HCT116 (cell line): ENCODE measurements at regions not wholly inside any gene's neighbourhood (a gene's known extent, or its start where the extent isn't known, plus 50 kb on each side); places are given as distances from the start of the nearest gene placed in this dataset.

Source experiments
- ATAC-seq: fragments of 200-7000 bp; cut with Tn5 transposase; 2 replicates; pipeline ENCODE4 v1.9.1; 2020; ENCODE audit warnings: mild to moderate bottlenecking, moderate library complexity
- BruUV-seq: library from RNA; stranded (reverse); fragments of 400-500 nt; replicated peaks from 2 replicates; lab custom pipeline; 2021; lab: Mats Ljungman, UMichigan
- CTCF ChIA-PET: fragments of 300-600 bp; sonication (Branson Sonifier 250); formaldehyde crosslinking; loops from one replicate; lab custom pipeline; 2021; ENCODE audit warnings: antibody characterized with exemption; lab: Charles Lee
- POLR2A ChIA-PET: fragments of 300-600, 350-600 bp; sonication (Branson Sonifier 250); formaldehyde crosslinking; loops from one replicate; lab custom pipeline; 2021; ENCODE audit warnings: antibody characterized with exemption; lab: Charles Lee
- RAD21 ChIA-PET, 2 experiments: fragments of 300-600 bp; sonication (Branson Sonifier 250); formaldehyde crosslinking; loops; one replicate each; lab custom pipeline; 2023; ENCODE audit warnings: low total read pairs in 2 of 2; ENCODE audit not compliant: uncharacterized antibody in 2 of 2, unreplicated experiment in 2 of 2, low non-redundant PET in 1 of 2; lab: Charles Lee
- DNase-seq: peaks from one replicate; pipeline ENCODE4 v3.0.0-alpha.2; 2010; ENCODE audit warnings: low read depth, low spot score
- H2AFZ ChIP-seq: fragments of 200-600 bp; shearing (Covaris generic), sonication (generic); 2 replicates; pipeline ENCODE4 v1.6.1; 2017; ENCODE audit warnings: low read depth, mixed run types, mixed read lengths, antibody characterized with exemption, low read length; ENCODE audit not compliant: poor library complexity, severe bottlenecking
- H3K27ac ChIP-seq: 2 replicates; pipeline ENCODE4 v1.5.1; 2012; ENCODE audit warnings: low read depth, low read length
- H3K27me3 ChIP-seq: fragments of 200-600 bp; sonication (generic); 2 replicates; pipeline ENCODE4 v1.6.1; 2016; ENCODE audit warnings: mixed run types, low read length, mixed read lengths; ENCODE audit not compliant: insufficient read depth
- H3K36me3 ChIP-seq, 2 experiments: fragments of 200-500 bp in 1 of 2; fragments of 200-600 bp in 1 of 2; sonication (Bioruptor generic) in 1 of 2; sonication (generic) in 1 of 2; 2 replicates each; pipeline versions ENCODE4 v1.5.1 to v1.6.1; 2014 to 2016; ENCODE audit warnings: low read length in 2 of 2, inconsistent platforms in 1 of 2, mixed read lengths in 1 of 2, mixed run types in 1 of 2; ENCODE audit not compliant: insufficient read depth in 2 of 2, control insufficient read depth in 1 of 2
- H3K4me1 ChIP-seq, 2 experiments: fragments of 200-600 bp in 1 of 2; sonication (generic) in 1 of 2; 2 replicates each; pipeline versions ENCODE4 v1.5.1 to v1.6.1; 2012 to 2017; ENCODE audit warnings: low read length in 2 of 2, inconsistent platforms in 1 of 2, mild to moderate bottlenecking in 1 of 2, mixed read lengths in 1 of 2, mixed run types in 1 of 2, moderate library complexity in 1 of 2; ENCODE audit not compliant: insufficient read depth in 2 of 2, control insufficient read depth in 1 of 2
- H3K4me2 ChIP-seq: fragments of 200-600 bp; sonication (generic); 2 replicates; pipeline ENCODE4 v1.6.1; 2017; ENCODE audit warnings: mixed run types, low read length, mixed read lengths
- H3K4me3 ChIP-seq, 2 experiments: fragments of 200-600 bp in 1 of 2; sonication (generic) in 1 of 2; replicated peaks in 1 of 2; 2 replicates each; pipeline ENCODE4 v1.5.1; 2011 to 2016; ENCODE audit warnings: low read length in 2 of 2, control low read depth in 1 of 2, low read depth in 1 of 2, mild to moderate bottlenecking in 1 of 2, mixed read lengths in 1 of 2, mixed run types in 1 of 2
- H3K79me2 ChIP-seq: fragments of 200-600 bp; sonication (generic); 2 replicates; pipeline ENCODE4 v1.6.1; 2017; ENCODE audit warnings: mild to moderate bottlenecking, mixed run types, low read length, moderate library complexity, mixed read lengths; ENCODE audit not compliant: insufficient read depth
- H3K9ac ChIP-seq: fragments of 200-600 bp; sonication (generic); 2 replicates; pipeline ENCODE4 v1.6.1; 2016; ENCODE audit warnings: low read length, mixed read lengths
- H3K9me2 ChIP-seq: fragments of 200-600 bp; sonication (generic), shearing (Covaris generic); 2 replicates; pipeline ENCODE4 v1.6.1; 2017; ENCODE audit warnings: mixed run types, mild to moderate bottlenecking, moderate library complexity; ENCODE audit not compliant: insufficient read depth
- H3K9me3 ChIP-seq, 2 experiments: fragments of 200-500 bp in 1 of 2; fragments of 200-600 bp in 1 of 2; sonication (Bioruptor generic) in 1 of 2; sonication (generic) in 1 of 2; 2 replicates each; pipeline ENCODE4 v1.6.1; 2014 to 2017; ENCODE audit warnings: low read length in 2 of 2, mixed read lengths in 2 of 2, inconsistent platforms in 1 of 2, low read depth in 1 of 2, mild to moderate bottlenecking in 1 of 2, mixed run types in 1 of 2, moderate library complexity in 1 of 2; ENCODE audit not compliant: control insufficient read depth in 1 of 2, insufficient read depth in 1 of 2
- H4K20me1 ChIP-seq: fragments of 200-600 bp; sonication (generic), shearing (Covaris generic); 2 replicates; pipeline ENCODE4 v1.6.1; 2017; ENCODE audit warnings: mixed run types, mild to moderate bottlenecking, moderate library complexity; ENCODE audit not compliant: insufficient read depth
- ATF3 ChIP-seq: IDR thresholded peaks from 2 replicates; pipeline ENCODE4 v1.6.1; 2012
- CEBPB ChIP-seq: IDR thresholded peaks from 2 replicates; pipeline ENCODE4 v1.6.1; 2012; ENCODE audit warnings: low read depth
- ELF1 ChIP-seq: IDR thresholded peaks from 2 replicates; pipeline ENCODE4 v1.6.1; 2012; ENCODE audit warnings: low read depth, borderline replicate concordance
- EZH2 ChIP-seq: fragments of 200-600 bp; sonication (generic); IDR thresholded peaks from 2 replicates; pipeline ENCODE4 v1.6.1; 2017; ENCODE audit warnings: antibody characterized with exemption, mixed run types
- EZH2phosphoT487 ChIP-seq: fragments of 200-600 bp; IDR thresholded peaks from 2 replicates; pipeline ENCODE4 v1.6.1; 2018; ENCODE audit warnings: antibody characterized with exemption, borderline replicate concordance
- FOSL1 ChIP-seq: IDR thresholded peaks from 2 replicates; pipeline ENCODE4 v1.6.1; 2012; ENCODE audit warnings: low read depth
- MAX ChIP-seq: IDR thresholded peaks from 2 replicates; pipeline ENCODE4 v1.6.1; 2012
- POLR2A ChIP-seq: IDR thresholded peaks from 2 replicates; pipeline ENCODE4 v1.7.0; 2011; ENCODE audit warnings: borderline replicate concordance; ENCODE audit not compliant: insufficient read depth, insufficient read length; ENCODE audit errors: extremely low read depth
- POLR2AphosphoS5 ChIP-seq: IDR thresholded peaks from 2 replicates; pipeline ENCODE4 v1.6.1; 2011; ENCODE audit warnings: mild to moderate bottlenecking, low read depth, low read length, moderate library complexity
- RAD21 ChIP-seq: IDR thresholded peaks from 2 replicates; pipeline ENCODE4 v1.6.1; 2012; ENCODE audit warnings: low read depth, mild to moderate bottlenecking
- SIN3A ChIP-seq: IDR thresholded peaks from 2 replicates; pipeline ENCODE4 v1.6.1; 2012; ENCODE audit warnings: low read depth
- SRF ChIP-seq: IDR thresholded peaks from 2 replicates; pipeline ENCODE4 v1.6.1; 2012; ENCODE audit warnings: low read depth
- TCF7L2 ChIP-seq: IDR thresholded peaks from 2 replicates; pipeline ENCODE4 v1.7.0; 2011; ENCODE audit warnings: borderline replicate concordance, inconsistent platforms; ENCODE audit not compliant: insufficient read depth, insufficient read length; ENCODE audit errors: extremely low read depth
- YY1 ChIP-seq: IDR thresholded peaks from 2 replicates; pipeline ENCODE4 v1.6.1; 2011; ENCODE audit warnings: low read length, low read depth, moderate library complexity, mild to moderate bottlenecking; ENCODE audit not compliant: insufficient replicate concordance; ENCODE audit errors: extremely low read depth
- ZFX ChIP-seq: fragments of 450-650 bp; IDR thresholded peaks from 2 replicates; pipeline ENCODE4 v1.6.1; 2017
- ZNF274 ChIP-seq: fragments of 200-500 bp; sonication (Bioruptor generic); IDR thresholded peaks from 2 replicates; pipeline ENCODE4 v1.6.1; 2014; ENCODE audit warnings: mild to moderate bottlenecking, low read depth, low read length, inconsistent platforms
- intact Hi-C: fragments of 100-400 bp; cut with micrococcal nuclease; formaldehyde crosslinking; loops from 2 replicates; pipeline ENCODE4 v1.10.0; 2022
- TF ChIP-seq, protein P1 (sequence below): IDR thresholded peaks from 2 replicates; pipeline ENCODE4 v1.6.1; 2011; ENCODE audit warnings: mild to moderate bottlenecking, low read length, moderate library complexity; ENCODE audit not compliant: insufficient replicate concordance; ENCODE audit errors: extremely low read depth

DNA sequence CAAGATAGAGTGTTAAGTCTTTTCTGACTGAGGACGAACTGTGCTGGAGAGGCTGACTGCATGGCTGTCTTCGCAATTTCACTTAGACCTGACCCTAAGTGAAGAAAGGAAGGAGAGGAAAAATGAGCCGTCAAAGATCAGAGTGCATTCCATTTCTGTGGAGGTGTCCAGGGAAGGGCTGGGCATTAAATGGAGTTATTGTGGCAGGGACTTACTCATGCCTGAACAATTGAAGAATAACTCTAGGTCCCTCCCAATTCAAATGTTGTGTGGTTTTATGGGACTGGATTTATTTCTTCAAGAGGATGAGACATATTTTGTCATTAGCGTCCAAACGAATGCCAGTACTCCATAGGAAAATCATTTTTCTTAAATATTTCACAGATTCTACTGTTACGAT, 187.3 kb upstream of the CFAP20DC start:
- Histone ChIP-seq H3K36me3 (no peaks in the 10 kb centered on the region), H3K4me2 (no peak overlapping the region), H3K27me3 (peaks cover 29% of the 10 kb centered on the region), H2AFZ (no peak overlapping the region), H4K20me1 (no peaks in the 10 kb centered on the region), H3K4me3 (no peak overlapping the region), H3K9me2 (no peaks in the 10 kb centered on the region), H3K9me3 (no peaks in the 10 kb centered on the region), H3K27ac (no peak overlapping the region), H3K4me1 (peaks cover 0 to 4% of the 10 kb centered on the region in 2 experiments; a peak in 1 of 4 replicates), H3K79me2 (no peaks in the 10 kb centered on the region), H3K9ac (no peak overlapping the region)
- no TSS peak for BruUV-seq
- RAD21 ChIA-PET = no interaction called here
- CTCF ChIA-PET = no interaction called here
- POLR2A ChIA-PET = no interaction called here
- ATAC-seq (no peak; the same call in 1 of the 2 replicates), DNase-seq (no peak)
- intact Hi-C loops = no loop called here
- TF ChIP-seq FOSL1 (no peak), ATF3 (no peak), POLR2AphosphoS5 (no peak), CEBPB (no peak), TCF7L2 (no peak), POLR2A (no peak), RAD21 (no peak), EZH2 (no peak), SIN3A (no peak), ZFX (no peak), ZNF274 (no peak), EZH2phosphoT487 (no peak), SRF (no peak)

DNA sequence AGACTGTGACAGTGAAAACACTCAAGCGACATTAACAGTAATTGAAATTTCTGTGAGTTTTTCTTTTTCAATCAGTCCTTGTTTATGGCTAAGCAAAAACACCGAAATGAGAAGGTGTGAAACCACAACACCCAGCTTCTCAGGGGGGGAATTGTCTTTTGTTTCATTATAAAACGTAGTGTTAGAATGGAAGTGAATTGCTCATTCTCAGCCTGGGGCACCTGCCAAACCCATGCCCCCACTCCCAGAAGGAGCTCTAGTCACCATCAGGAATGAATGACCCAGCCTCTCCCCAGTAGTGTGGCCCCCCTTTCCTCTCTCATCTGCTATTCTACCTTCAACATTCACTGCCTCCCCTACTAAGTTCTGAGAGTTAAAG, 185.8 kb upstream of the CFAP20DC start:
- no peak overlapping the region for H2AFZ ChIP-seq
- H3K4me2 ChIP-seq = no peak overlapping the region
- no peak overlapping the region for H3K9ac ChIP-seq
- no peaks in the 10 kb centered on the region for H3K36me3 ChIP-seq
- no peaks in the 10 kb centered on the region for H3K79me2 ChIP-seq
- ChIA-PET CTCF (no interaction called here), RAD21 (no interaction called here), POLR2A (no interaction called here)
- no peaks in the 10 kb centered on the region for H3K9me2 ChIP-seq
- peaks cover 29% of the 10 kb centered on the region for H3K27me3 ChIP-seq
- no peak overlapping the region for H3K4me3 ChIP-seq
- ATAC-seq (no peak), DNase-seq (no peak)
- H3K4me1 ChIP-seq = peaks cover 0 to 4% of the 10 kb centered on the region in 2 experiments; a peak in 1 of 4 replicates
- intact Hi-C loops = no loop called here
- no peaks in the 10 kb centered on the region for H4K20me1 ChIP-seq
- no peak overlapping the region for H3K27ac ChIP-seq
- no TSS peak for BruUV-seq
- no peaks in the 10 kb centered on the region for H3K9me3 ChIP-seq
- TF ChIP-seq, protein P1, sequence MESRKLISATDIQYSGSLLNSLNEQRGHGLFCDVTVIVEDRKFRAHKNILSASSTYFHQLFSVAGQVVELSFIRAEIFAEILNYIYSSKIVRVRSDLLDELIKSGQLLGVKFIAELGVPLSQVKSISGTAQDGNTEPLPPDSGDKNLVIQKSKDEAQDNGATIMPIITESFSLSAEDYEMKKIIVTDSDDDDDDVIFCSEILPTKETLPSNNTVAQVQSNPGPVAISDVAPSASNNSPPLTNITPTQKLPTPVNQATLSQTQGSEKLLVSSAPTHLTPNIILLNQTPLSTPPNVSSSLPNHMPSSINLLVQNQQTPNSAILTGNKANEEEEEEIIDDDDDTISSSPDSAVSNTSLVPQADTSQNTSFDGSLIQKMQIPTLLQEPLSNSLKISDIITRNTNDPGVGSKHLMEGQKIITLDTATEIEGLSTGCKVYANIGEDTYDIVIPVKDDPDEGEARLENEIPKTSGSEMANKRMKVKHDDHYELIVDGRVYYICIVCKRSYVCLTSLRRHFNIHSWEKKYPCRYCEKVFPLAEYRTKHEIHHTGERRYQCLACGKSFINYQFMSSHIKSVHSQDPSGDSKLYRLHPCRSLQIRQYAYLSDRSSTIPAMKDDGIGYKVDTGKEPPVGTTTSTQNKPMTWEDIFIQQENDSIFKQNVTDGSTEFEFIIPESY = no peak
- TF ChIP-seq RAD21 (no peak), MAX (no peak), ELF1 (no peak), YY1 (no peak), ZFX (no peak), ZNF274 (no peak), EZH2 (no peak)
